DND-41 (cell line): ENCODE measurements at regions not wholly inside any gene's neighbourhood (a gene's known extent, or its start where the extent isn't known, plus 50 kb on each side); places are given as distances from the start of the nearest gene placed in this dataset.
"Not testable (repeated sequence)": the region's sequence is repeated elsewhere in the genome, so short reads cannot be mapped to it uniquely, and the experiment has no call there.

ENCODE experiments used
- ATAC-seq: fragments of 200-7000 bp; cut with Tn5 transposase; 3 replicates; pipeline ENCODE4 v1.9.1; 2021; ENCODE audit warnings: low read depth; ENCODE audit not compliant: insufficient read depth
- DNase-seq: peaks from one replicate; pipeline ENCODE4 v3.0.0-alpha.2; 2020
- H2AFZ ChIP-seq: 2 replicates; pipeline ENCODE4 v1.6.0; 2012; ENCODE audit warnings: low read depth, low read length
- H3K27ac ChIP-seq: 2 replicates; pipeline ENCODE4 v1.5.1; 2012; ENCODE audit warnings: low read length, inconsistent platforms
- H3K27me3 ChIP-seq: fragments of 200-600 bp; sonication (generic); 2 replicates; pipeline ENCODE4 v1.6.0; 2012; ENCODE audit warnings: low read length, mild to moderate bottlenecking, inconsistent platforms; ENCODE audit not compliant: insufficient read depth, poor library complexity
- H3K36me3 ChIP-seq: 2 replicates; pipeline ENCODE4 v1.5.1; 2012; ENCODE audit warnings: low read length, inconsistent platforms; ENCODE audit not compliant: insufficient read depth
- H3K4me1 ChIP-seq: 2 replicates; pipeline ENCODE4 v1.5.1; 2012; ENCODE audit warnings: mild to moderate bottlenecking, low read length; ENCODE audit not compliant: insufficient read depth
- H3K4me2 ChIP-seq: 2 replicates; pipeline ENCODE4 v1.6.0; 2012; ENCODE audit warnings: mild to moderate bottlenecking, moderate library complexity, low read length, inconsistent platforms; ENCODE audit not compliant: insufficient read depth
- H3K4me3 ChIP-seq, 2 experiments: fragments of 200-600 bp in 1 of 2; shearing (Covaris generic) in 1 of 2; 2 replicates each; pipeline ENCODE4 v1.5.1; 2012 to 2016; ENCODE audit warnings: inconsistent platforms in 2 of 2, low read length in 2 of 2, mild to moderate bottlenecking in 2 of 2, low read depth in 1 of 2, moderate library complexity in 1 of 2
- H3K79me2 ChIP-seq: 2 replicates; pipeline ENCODE4 v1.6.0; 2012; ENCODE audit warnings: low read length, inconsistent platforms; ENCODE audit not compliant: insufficient read depth
- H3K9ac ChIP-seq: 2 replicates; pipeline ENCODE4 v1.6.0; 2012; ENCODE audit warnings: low read depth, mild to moderate bottlenecking, inconsistent platforms, low read length, moderate library complexity
- H3K9me3 ChIP-seq: 2 replicates; pipeline ENCODE4 v1.5.1; 2012; ENCODE audit warnings: low read length, moderate library complexity, mild to moderate bottlenecking, inconsistent platforms; ENCODE audit not compliant: insufficient read depth, severe bottlenecking
- H4K20me1 ChIP-seq: 2 replicates; pipeline ENCODE4 v1.6.0; 2012; ENCODE audit warnings: low read length; ENCODE audit not compliant: insufficient read depth
- EZH2 ChIP-seq: IDR thresholded peaks from 3 replicates; pipeline ENCODE4 v1.6.1; 2012; ENCODE audit warnings: borderline replicate concordance, low read depth, mild to moderate bottlenecking, moderate library complexity, low read length, inconsistent platforms; ENCODE audit not compliant: severe bottlenecking
- TF ChIP-seq, protein P1 (sequence below): IDR thresholded peaks from 2 replicates; pipeline ENCODE4 v1.5.1; 2012; ENCODE audit warnings: borderline replicate concordance, low read length, moderate library complexity, mild to moderate bottlenecking; ENCODE audit not compliant: poor library complexity, severe bottlenecking; ENCODE audit errors: extremely low read depth

DNA sequence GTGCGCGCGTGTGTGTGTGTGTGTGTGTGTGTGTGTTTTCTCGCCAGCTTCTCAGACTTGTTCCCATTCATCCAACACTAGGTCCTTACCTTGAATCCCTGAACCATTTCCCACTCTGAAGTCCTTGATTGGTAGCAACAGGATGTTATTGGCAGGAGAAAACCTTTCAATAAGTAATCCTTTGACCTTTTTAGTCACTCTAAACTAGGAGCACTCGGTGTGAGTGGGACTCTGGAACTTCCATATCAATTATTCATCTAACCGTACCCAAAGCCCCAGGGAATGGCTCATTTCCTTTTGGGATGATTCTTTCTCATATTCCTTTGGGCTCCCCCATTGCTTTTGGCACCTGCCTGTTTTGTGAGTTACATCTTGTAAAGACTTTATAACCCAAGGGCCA lies 140.2 kb upstream of the SPRED1 start:
- ATAC-seq (no peak), DNase-seq (no peak)
- H3K9ac ChIP-seq, result no peak overlapping the region
- no peaks in the 10 kb centered on the region for H3K79me2 ChIP-seq
- no peak overlapping the region for H3K4me3 ChIP-seq
- H2AFZ ChIP-seq, result no peak overlapping the region
- no peaks in the 10 kb centered on the region for H3K9me3 ChIP-seq
- H3K4me1 ChIP-seq, result no peaks in the 10 kb centered on the region
- no peaks in the 10 kb centered on the region for H3K27me3 ChIP-seq
- no peak overlapping the region for H3K4me2 ChIP-seq
- H4K20me1 ChIP-seq, result no peaks in the 10 kb centered on the region
- H3K27ac ChIP-seq, result no peak overlapping the region
- TF ChIP-seq, protein P1, sequence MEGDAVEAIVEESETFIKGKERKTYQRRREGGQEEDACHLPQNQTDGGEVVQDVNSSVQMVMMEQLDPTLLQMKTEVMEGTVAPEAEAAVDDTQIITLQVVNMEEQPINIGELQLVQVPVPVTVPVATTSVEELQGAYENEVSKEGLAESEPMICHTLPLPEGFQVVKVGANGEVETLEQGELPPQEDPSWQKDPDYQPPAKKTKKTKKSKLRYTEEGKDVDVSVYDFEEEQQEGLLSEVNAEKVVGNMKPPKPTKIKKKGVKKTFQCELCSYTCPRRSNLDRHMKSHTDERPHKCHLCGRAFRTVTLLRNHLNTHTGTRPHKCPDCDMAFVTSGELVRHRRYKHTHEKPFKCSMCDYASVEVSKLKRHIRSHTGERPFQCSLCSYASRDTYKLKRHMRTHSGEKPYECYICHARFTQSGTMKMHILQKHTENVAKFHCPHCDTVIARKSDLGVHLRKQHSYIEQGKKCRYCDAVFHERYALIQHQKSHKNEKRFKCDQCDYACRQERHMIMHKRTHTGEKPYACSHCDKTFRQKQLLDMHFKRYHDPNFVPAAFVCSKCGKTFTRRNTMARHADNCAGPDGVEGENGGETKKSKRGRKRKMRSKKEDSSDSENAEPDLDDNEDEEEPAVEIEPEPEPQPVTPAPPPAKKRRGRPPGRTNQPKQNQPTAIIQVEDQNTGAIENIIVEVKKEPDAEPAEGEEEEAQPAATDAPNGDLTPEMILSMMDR, result no peak
- no peak for TF ChIP-seq EZH2
- no peaks in the 10 kb centered on the region for H3K36me3 ChIP-seq

DNA sequence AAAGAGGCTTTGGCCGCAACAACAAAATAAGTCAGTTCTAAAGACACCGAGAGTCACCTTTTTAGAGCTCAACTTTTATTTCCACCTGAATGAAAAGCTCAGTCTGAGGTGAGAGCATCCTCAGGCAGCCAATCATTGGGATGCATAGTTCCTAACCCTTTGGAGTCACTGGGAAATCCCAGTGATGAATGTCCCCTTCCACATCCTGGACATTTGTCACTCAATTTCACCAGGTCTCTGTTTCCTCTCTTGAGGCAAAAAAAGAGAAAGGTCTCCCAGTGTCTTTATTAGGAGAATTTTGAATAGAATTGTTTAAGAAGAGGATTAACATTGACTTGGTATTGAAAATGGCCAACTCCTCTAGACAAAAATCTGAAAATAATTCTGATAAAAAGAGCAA lies 137.5 kb upstream of the SPRED1 start:
- Histone ChIP-seq H3K4me2 (no peak overlapping the region), H3K9me3 (no peaks in the 10 kb centered on the region), H4K20me1 (no peaks in the 10 kb centered on the region), H3K9ac (no peak overlapping the region), H3K36me3 (no peaks in the 10 kb centered on the region), H3K27ac (no peak overlapping the region), H3K27me3 (no peaks in the 10 kb centered on the region), H2AFZ (no peak overlapping the region), H3K79me2 (no peaks in the 10 kb centered on the region), H3K4me1 (no peaks in the 10 kb centered on the region), H3K4me3 (no peak overlapping the region)
- ATAC-seq, result no peak
- TF ChIP-seq, protein P1, result no peak
- TF ChIP-seq EZH2, result no peak
- DNase-seq, result no peak

DNA sequence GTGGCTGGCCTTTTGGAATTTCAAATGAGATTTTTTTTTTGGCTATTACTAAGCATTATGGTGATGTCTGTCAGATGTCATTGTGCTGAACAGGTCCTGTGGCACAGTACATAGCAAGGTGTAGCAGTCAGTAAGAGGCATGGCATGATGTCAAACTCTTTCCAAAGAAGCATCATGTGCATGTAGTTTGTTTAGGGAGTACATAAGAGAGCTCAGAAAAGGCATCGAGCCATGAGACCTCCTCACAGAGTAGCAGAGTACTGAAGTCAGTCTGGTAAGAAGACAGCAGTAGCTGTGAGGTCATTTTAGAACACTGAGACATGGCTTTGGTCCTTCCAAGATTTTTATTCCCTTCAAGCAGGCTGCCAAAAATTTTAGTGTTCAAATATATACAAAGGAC lies 134.9 kb upstream of the SPRED1 start:
- no peak for TF ChIP-seq EZH2
- no peaks in the 10 kb centered on the region for H3K27me3 ChIP-seq
- ATAC-seq (no peak), DNase-seq (no peak)
- H3K27ac ChIP-seq, result no peak overlapping the region
- no peaks in the 10 kb centered on the region for H3K9me3 ChIP-seq
- H3K9ac ChIP-seq, result no peak overlapping the region
- H3K4me3 ChIP-seq, result no peak overlapping the region
- H3K4me2 ChIP-seq, result no peak overlapping the region
- no peaks in the 10 kb centered on the region for H3K79me2 ChIP-seq
- no peaks in the 10 kb centered on the region for H3K4me1 ChIP-seq
- no peak overlapping the region for H2AFZ ChIP-seq
- no peaks in the 10 kb centered on the region for H4K20me1 ChIP-seq
- no peaks in the 10 kb centered on the region for H3K36me3 ChIP-seq

DNA sequence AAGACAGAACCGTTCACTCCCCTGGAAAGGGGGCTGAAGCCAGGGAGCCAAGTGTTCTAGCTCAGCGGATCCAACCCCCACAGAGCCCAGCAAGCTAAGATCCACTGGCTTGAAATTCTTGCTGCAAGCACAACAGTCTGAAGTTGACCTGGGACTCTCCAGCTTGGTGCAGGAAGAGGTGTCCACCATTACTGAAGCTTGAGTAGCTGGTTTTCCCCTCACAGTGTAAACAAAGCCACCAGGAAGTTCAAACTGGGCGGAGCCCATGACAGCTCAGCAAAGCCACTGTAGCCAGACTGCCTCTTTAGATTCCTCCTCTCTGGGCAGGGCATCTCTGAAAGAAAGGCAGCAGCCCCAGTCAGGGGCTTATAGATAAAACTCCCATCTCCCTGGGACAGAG lies 132.8 kb upstream of the SPRED1 start:
- H3K4me1 ChIP-seq, ATAC-seq, H4K20me1 ChIP-seq, H3K4me2 ChIP-seq, DNase-seq, H3K4me3 ChIP-seq, H3K79me2 ChIP-seq, H2AFZ ChIP-seq, H3K27ac ChIP-seq, H3K9me3 ChIP-seq, H3K27me3 ChIP-seq, H3K9ac ChIP-seq, H3K36me3 ChIP-seq: not testable (repeated sequence)

DNA sequence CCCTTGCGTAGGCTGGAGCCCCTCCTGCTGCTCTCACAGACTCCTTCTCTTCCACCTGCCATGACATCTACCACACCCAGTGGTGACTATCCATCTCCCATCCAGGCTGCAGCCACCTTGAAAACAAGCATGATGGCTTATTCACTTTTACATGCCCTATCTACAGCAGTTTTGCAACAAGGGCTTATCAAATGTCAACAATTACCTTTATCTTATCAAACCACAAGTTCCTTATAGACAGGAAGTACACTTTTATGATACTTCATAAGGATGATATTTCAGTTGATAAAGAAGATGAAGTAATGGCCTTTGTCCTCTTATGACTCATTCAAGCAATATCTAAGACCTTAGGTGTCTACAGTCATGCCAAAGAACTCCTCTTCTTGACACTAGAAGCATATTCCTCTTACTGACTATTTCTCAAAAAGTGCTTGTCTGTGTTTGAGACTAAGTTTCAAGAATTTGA lies 125.3 kb upstream of the SPRED1 start:
- no peak for TF ChIP-seq EZH2
- TF ChIP-seq, protein P1, result no peak
- no peak for DNase-seq
- no peak overlapping the region for H3K27ac ChIP-seq
- no peaks in the 10 kb centered on the region for H3K27me3 ChIP-seq
- no peaks in the 10 kb centered on the region for H3K36me3 ChIP-seq
- no peak overlapping the region for H3K4me2 ChIP-seq
- no peaks in the 10 kb centered on the region for H4K20me1 ChIP-seq
- no peaks in the 10 kb centered on the region for H3K4me1 ChIP-seq
- H3K4me3 ChIP-seq, result no peak overlapping the region
- H2AFZ ChIP-seq, result no peak overlapping the region
- no peaks in the 10 kb centered on the region for H3K79me2 ChIP-seq
- H3K9me3 ChIP-seq, result no peaks in the 10 kb centered on the region
- ATAC-seq, result no peak
- H3K9ac ChIP-seq, result no peak overlapping the region
